Epidermal melanocyte (primary cell): ENCODE measurements at regions not wholly inside any gene's neighbourhood (a gene's known extent, or its start where the extent isn't known, plus 50 kb on each side); places are given as distances from the start of the nearest gene placed in this dataset.
"Not testable (repeated sequence)": the region's sequence is repeated elsewhere in the genome, so short reads cannot be mapped to it uniquely, and the experiment has no call there.

Experiments used
- DNase-seq: peaks from one replicate; pipeline ENCODE4 v3.0.0; 2011; ENCODE audit warnings: low spot score; ENCODE audit not compliant: insufficient read length

- not testable (repeated sequence) for DNase-seq
Measured at GRCh38 chr14:105678057-105678456, 151.7 kb downstream of the TMEM121 start.

- DNase-seq = not testable (repeated sequence)
Measured at GRCh38 chr14:105678996-105679958, 152.9 kb downstream of the TMEM121 start.

- DNase-seq = not testable (repeated sequence)
Measured at GRCh38 chr14:105679959-105680735, 153.8 kb downstream of the TMEM121 start.

GRCh38 chr14:105680736-105681098, 154.3 kb downstream of the TMEM121 start:
- DNase-seq = not testable (repeated sequence)

GRCh38 chr14:105681606-105682185, 155.3 kb downstream of the TMEM121 start:
- not testable (repeated sequence) for DNase-seq

- not testable (repeated sequence) for DNase-seq
Measured at GRCh38 chr14:105682442-105682841, 156.1 kb downstream of the TMEM121 start.

- DNase-seq = no peak
Measured at GRCh38 chr14:105682956-105683570, 156.7 kb downstream of the TMEM121 start.

- not testable (repeated sequence) for DNase-seq
Measured at GRCh38 chr14:105684056-105684455, 157.7 kb downstream of the TMEM121 start.

- DNase-seq = not testable (repeated sequence)
Measured at GRCh38 chr14:105684597-105684996, 158.2 kb downstream of the TMEM121 start.

GRCh38 chr14:105685003-105685402, 158.6 kb downstream of the TMEM121 start:
- no peak for DNase-seq

- DNase-seq = not testable (repeated sequence)
Measured at GRCh38 chr14:105685605-105686004, 159.2 kb downstream of the TMEM121 start.

- not testable (repeated sequence) for DNase-seq
Measured at GRCh38 chr14:105686050-105686449, 159.7 kb downstream of the TMEM121 start.

- DNase-seq = not testable (repeated sequence)
Measured at GRCh38 chr14:105686462-105687170, 160.2 kb downstream of the TMEM121 start.

- not testable (repeated sequence) for DNase-seq
Measured at GRCh38 chr14:105687171-105688022, 161.0 kb downstream of the TMEM121 start.

- DNase-seq = not testable (repeated sequence)
Measured at GRCh38 chr14:105688023-105688351, 161.6 kb downstream of the TMEM121 start.

GRCh38 chr14:105688664-105689221, 162.4 kb downstream of the TMEM121 start:
- not testable (repeated sequence) for DNase-seq

- DNase-seq = no peak
Measured at GRCh38 chr14:105689722-105690121, 163.3 kb downstream of the TMEM121 start.

GRCh38 chr14:105690671-105691070, 164.3 kb downstream of the TMEM121 start:
- DNase-seq = no peak

- DNase-seq = not testable (repeated sequence)
Measured at GRCh38 chr14:105691321-105692109, 165.1 kb downstream of the TMEM121 start.
